ENCODE measurements at regions not wholly inside any gene's neighbourhood (a gene's known extent, or its start where the extent isn't known, plus 50 kb on each side); places are given as distances from the start of the nearest gene placed in this dataset.

DNA sequence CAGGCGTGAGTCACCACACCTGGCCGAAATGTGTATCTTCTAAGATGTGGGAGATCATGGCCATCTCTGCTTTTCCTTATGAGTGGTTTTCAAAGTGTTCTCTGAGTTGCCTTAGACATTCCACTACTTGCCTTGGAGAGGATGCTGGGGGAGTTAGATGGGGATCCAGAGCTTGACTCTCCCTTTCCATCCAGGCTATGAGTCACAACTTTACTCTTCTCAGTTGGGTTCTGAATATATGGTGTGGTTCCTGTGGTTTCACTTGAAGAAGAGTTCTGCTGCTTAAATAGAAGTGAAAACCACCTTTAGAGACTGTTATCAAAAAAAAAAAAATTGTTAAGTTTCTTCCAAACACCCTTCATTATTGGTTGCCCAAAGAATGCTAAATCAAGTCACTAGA lies 217.6 kb downstream of the ZNF608 start:
- no peaks in the 10 kb centered on the region for H3K79me2 ChIP-seq (ENCODE audit: control insufficient read depth in 1 of 2, insufficient read depth in 2 of 2, low read length in 2 of 2)
- ChIA-PET CTCF (ENCODE audit: partially characterized antibody) (interaction anchor here (0.6 to 0.9 kb wide), 3 partner anchors 31 to 397 kb away, joined by 3 to 5 read pairs (median 4); no protein-coding TSS in a partner anchor), POLR2A (ENCODE audit: partially characterized antibody) (no interaction called here)
- H3K4me2 ChIP-seq (ENCODE audit: insufficient read depth in 1 of 2, low read depth in 2 of 2, low read length in 2 of 2) = no peak overlapping the region
- H3K27ac ChIP-seq (ENCODE audit: low read depth, low read length) = no peak overlapping the region
- no peak overlapping the region for H3K23ac ChIP-seq (ENCODE audit: insufficient read length)
- FAIRE-seq = no peak
- H2AK5ac ChIP-seq (ENCODE audit: low read depth, low read length) = no peak overlapping the region
- no peak overlapping the region for H4K5ac ChIP-seq (ENCODE audit: insufficient read length, low read depth, low read length)
- no peak overlapping the region for H2BK12ac ChIP-seq (ENCODE audit: low read depth, low read length)
- H3K23me2 ChIP-seq (ENCODE audit: low read depth, low read length) = no peaks in the 10 kb centered on the region
- no peak overlapping the region for H2AFZ ChIP-seq (ENCODE audit: low read length)
- no peaks in the 10 kb centered on the region for H3K79me1 ChIP-seq (ENCODE audit: low read depth, low read length)
- H2BK20ac ChIP-seq (ENCODE audit: low read length) = no peak overlapping the region
- H4K91ac ChIP-seq (replicated peaks; ENCODE audit: insufficient read length, low read length) = no peak overlapping the region
- H3K4me1 ChIP-seq (replicated peaks in 1 of 4; ENCODE audit: control insufficient read depth in 3 of 4, insufficient read depth in 4 of 4, low read length in 3 of 4) = no peaks in the 10 kb centered on the region
- no peak overlapping the region for H3K9ac ChIP-seq (replicated peaks in 1 of 4; ENCODE audit: extremely low read depth in 1 of 4, low read depth in 3 of 4, low read length in 3 of 4)
- no peak for DNase-seq (ENCODE audit: low read depth in 1 of 2, low spot score in 2 of 2)
- 92% methylated on average over 2 of the region's 2 CpGs; no CpG with 5 or more reads in 1 of the 2 experiments for WGBS, 2 experiments (ENCODE audit: extremely low coverage in 1 of 2, insufficient coverage in 1 of 2, insufficient read length in 1 of 2, insufficient replicate concordance in 2 of 2, low coverage in 1 of 2, low lambda C conversion rate in 2 of 2, missing lambda C conversion rate in 1 of 2)
- no peak overlapping the region for H4K8ac ChIP-seq (ENCODE audit: extremely low read depth, insufficient read depth, low read length)
- no peak overlapping the region for H2BK120ac ChIP-seq (replicated peaks; ENCODE audit: low read depth, low read length)
- no peak overlapping the region for H3K14ac ChIP-seq (ENCODE audit: insufficient read length)
- H2BK15ac ChIP-seq (ENCODE audit: low read length) = no peak overlapping the region
- no peaks in the 10 kb centered on the region; a peak in 1 of 8 replicates for H3K36me3 ChIP-seq (ENCODE audit: control insufficient read depth in 2 of 4, insufficient read depth in 4 of 4, low read length in 3 of 4)
- no peak overlapping the region for H3K56ac ChIP-seq (replicated peaks; ENCODE audit: insufficient read length, low read depth, low read length)
- no peak overlapping the region for H2BK5ac ChIP-seq (ENCODE audit: low read depth, low read length)
- no peaks in the 10 kb centered on the region for H4K20me1 ChIP-seq (replicated peaks in 1 of 2; ENCODE audit: control insufficient read depth in 1 of 2, insufficient read depth in 2 of 2, low read length in 2 of 2)
- H3K18ac ChIP-seq (ENCODE audit: extremely low read depth, low read length) = no peak overlapping the region
- H3K27me3 ChIP-seq (replicated peaks in 1 of 4; ENCODE audit: control insufficient read depth in 3 of 4, extremely low read depth in 1 of 4, insufficient read depth in 3 of 4, low read length in 3 of 4) = no peaks in the 10 kb centered on the region
- H3K4me3 ChIP-seq (ENCODE audit: extremely low read depth in 1 of 4, insufficient read depth in 2 of 4, low read depth in 3 of 4, low read length in 4 of 4) = no peak overlapping the region
- H3K4ac ChIP-seq (replicated peaks; ENCODE audit: insufficient read length, low read depth, low read length) = no peak overlapping the region
- no peaks in the 10 kb centered on the region for H3K9me3 ChIP-seq (ENCODE audit: insufficient read depth in 2 of 2, low read depth in 1 of 2, low read length in 1 of 2)
- TF ChIP-seq SP4 (IDR thresholded peaks at IDR 0.05; ENCODE audit: low read length) (no peak), HDAC2 (IDR thresholded peaks at IDR 0.05; ENCODE audit: borderline replicate concordance in 1 of 2, low read depth in 2 of 2, low read length in 2 of 2) (no peak), CBX8 (IDR thresholded peaks at IDR 0.05; ENCODE audit: borderline replicate concordance, low read depth, low read length) (no peak), BCL11A (IDR thresholded peaks at IDR 0.05; ENCODE audit: low read depth in 2 of 2, low read length in 2 of 2) (no peak), SIRT6 (IDR thresholded peaks at IDR 0.05; ENCODE audit: low read length) (no peak), ZNF274 (IDR thresholded peaks at IDR 0.05; ENCODE audit: borderline replicate concordance, extremely low read depth, low read length) (no peak), SUZ12 (IDR thresholded peaks at IDR 0.05; ENCODE audit: low read length) (no peak), SIX5 (IDR thresholded peaks at IDR 0.05; ENCODE audit: low read depth, low read length) (no peak), RAD21 (IDR thresholded peaks at IDR 0.05 in 1 of 2, conservative IDR thresholded peaks at IDR 0.05 in 1 of 2; ENCODE audit: low read depth in 2 of 2, low read length in 2 of 2) (no peak)
- TF ChIP-seq, protein P1, sequence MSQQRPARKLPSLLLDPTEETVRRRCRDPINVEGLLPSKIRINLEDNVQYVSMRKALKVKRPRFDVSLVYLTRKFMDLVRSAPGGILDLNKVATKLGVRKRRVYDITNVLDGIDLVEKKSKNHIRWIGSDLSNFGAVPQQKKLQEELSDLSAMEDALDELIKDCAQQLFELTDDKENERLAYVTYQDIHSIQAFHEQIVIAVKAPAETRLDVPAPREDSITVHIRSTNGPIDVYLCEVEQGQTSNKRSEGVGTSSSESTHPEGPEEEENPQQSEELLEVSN (IDR thresholded peaks at IDR 0.05) = no peak
- TF ChIP-seq, protein P2, sequence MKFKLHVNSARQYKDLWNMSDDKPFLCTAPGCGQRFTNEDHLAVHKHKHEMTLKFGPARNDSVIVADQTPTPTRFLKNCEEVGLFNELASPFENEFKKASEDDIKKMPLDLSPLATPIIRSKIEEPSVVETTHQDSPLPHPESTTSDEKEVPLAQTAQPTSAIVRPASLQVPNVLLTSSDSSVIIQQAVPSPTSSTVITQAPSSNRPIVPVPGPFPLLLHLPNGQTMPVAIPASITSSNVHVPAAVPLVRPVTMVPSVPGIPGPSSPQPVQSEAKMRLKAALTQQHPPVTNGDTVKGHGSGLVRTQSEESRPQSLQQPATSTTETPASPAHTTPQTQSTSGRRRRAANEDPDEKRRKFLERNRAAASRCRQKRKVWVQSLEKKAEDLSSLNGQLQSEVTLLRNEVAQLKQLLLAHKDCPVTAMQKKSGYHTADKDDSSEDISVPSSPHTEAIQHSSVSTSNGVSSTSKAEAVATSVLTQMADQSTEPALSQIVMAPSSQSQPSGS (IDR thresholded peaks at IDR 0.05; ENCODE audit: low read length) = no peak

All from H1 (cell line).